GM12875 (cell line): ENCODE measurements at regions not wholly inside any gene's neighbourhood (a gene's known extent, or its start where the extent isn't known, plus 50 kb on each side); places are given as distances from the start of the nearest gene placed in this dataset.

Experiments used
- H3K4me3 ChIP-seq: one replicate; pipeline ENCODE4 v1.5.1; 2011; ENCODE audit warnings: low read depth, low read length, control low read depth
- CTCF ChIP-seq: IDR thresholded peaks from 2 replicates; pipeline ENCODE4 v1.5.1; 2011; ENCODE audit warnings: low read depth, mild to moderate bottlenecking, control low read depth, inconsistent platforms, low read length, moderate library complexity, borderline replicate concordance; ENCODE audit not compliant: insufficient read depth

DNA sequence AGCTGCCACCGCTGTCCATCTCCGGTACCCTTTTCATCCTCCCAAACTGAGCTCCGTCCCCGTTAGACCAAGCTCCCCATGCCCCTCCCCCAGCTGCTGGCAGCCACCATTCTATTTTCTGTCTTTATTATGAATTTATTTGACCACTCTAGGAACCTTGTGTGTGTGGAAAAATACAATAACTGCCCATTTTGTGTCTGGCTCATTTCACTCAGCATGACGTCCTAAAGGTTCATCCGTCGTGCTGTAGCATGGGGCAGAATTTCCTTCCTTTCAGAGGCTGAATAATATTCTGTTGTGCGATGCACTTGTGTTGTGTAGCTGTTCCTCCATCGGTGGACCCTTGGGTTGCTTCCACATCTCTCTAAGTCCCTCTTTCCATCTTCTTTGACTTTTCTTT, 263.1 kb downstream of the SEC14L1 start:
- no peak for TF ChIP-seq CTCF
- H3K4me3 ChIP-seq = no peak overlapping the region

DNA sequence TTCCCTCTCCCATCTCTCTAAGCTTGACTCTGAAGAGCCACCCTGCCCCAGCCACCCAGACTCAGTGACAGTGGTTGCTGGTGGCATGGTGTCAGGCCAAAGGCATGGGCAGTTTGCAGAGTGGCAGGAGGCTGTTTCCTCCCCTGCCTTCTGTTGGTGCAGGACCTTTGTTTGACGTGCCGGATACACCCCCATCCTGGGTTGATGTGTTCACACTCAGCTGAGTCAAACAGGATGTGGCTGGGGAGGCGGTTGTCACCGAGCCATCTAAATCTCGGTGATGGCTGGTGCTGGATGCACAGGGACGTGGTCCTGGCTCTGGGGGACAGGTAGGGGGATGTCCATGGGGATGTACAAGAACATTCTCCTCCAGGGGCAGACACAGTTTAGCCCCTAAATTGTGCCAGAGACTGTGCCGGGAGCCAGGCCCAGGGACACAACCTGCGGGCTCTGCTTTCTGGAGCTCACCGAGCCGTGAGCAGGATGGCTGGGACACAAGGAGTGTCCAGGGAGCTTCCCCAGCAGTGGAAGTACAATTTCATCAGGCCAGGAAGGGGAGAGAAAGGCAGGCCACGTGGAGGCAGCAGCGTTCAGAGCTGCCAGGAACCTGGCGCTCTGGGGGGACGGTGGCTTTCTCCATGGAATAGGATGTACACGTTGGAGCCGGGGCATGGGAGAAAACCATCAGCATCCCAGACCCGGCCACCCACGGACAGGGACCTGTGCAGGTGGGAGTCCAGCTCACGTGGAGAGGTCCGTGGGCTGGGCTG, 264.2 kb downstream of the SEC14L1 start:
- peak overlapping the region; percentile 42 for H3K4me3 ChIP-seq
- no peak for TF ChIP-seq CTCF

- no peak for TF ChIP-seq CTCF
- H3K4me3 ChIP-seq = peak overlapping the region; percentile 32
These were observed 265.3 kb downstream of the SEC14L1 start for GRCh38 chr17:77405867-77406732.

DNA sequence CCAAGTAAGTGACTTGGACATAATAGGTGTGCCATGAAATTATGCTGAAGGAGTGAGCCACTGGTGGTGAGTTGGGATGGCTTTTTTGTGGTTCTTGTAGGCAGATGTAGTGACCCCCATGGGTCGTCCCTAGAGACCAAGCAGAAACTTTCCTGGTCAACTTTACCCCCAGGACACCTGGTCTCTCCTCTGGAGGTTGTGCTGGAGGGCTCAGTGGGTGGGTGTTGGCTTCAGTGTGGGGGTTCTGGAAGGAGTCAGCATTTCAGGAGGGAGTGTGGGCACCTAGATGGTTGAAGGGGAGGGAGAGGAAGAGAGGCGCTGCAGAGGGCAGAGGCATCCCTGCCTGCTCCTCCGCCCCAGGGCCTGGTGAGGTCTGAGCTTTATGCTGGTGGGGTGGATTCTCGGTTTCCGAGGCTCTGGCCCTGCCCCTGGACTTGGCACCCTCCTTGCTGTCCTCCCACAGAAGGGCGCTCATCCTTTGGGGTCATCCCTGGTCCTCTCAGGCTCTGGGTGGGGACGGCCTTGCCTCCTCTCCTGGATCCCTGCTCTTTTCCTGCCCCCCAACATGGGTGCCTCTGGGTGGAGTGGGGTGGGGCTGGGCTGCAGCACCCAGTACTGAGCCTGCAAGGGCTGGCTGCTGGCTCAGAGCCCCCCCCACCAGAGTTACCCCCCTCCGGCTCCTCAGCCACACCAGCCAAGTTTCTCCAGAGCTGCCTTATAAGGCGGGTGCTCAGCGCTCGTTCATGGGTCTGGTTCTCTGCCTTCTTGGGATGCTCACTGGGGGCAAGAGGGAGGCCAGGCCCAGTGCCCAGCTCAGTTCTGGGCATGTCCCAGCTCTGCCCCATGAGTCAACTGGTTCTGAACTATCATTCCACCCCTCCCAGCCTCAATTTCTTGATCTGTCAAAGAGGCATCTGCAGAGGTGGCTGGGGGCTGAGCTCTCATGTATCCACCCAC, 266.8 kb downstream of the SEC14L1 start:
- no peak for TF ChIP-seq CTCF
- no peak overlapping the region for H3K4me3 ChIP-seq

DNA sequence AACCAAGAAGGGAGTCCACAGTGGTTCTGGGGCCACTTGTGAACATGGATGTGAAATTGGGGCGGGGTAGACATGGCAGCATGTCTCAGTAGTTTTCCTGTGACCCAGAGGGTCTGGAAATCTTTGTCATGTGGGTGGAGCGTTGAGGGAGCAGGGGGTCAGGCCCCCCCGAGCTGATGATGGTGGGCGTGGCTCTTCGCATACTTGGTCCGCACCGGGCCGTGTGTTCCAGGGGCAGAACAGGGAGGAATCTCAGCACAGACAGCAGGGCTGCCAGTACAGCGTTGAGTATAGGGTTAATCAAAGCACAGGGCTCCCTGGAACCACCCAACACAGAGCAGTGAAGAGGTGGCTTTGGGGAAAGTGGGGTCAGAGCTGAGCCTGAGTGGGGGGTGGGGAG, 267.5 kb downstream of the SEC14L1 start:
- TF ChIP-seq CTCF = no peak

DNA sequence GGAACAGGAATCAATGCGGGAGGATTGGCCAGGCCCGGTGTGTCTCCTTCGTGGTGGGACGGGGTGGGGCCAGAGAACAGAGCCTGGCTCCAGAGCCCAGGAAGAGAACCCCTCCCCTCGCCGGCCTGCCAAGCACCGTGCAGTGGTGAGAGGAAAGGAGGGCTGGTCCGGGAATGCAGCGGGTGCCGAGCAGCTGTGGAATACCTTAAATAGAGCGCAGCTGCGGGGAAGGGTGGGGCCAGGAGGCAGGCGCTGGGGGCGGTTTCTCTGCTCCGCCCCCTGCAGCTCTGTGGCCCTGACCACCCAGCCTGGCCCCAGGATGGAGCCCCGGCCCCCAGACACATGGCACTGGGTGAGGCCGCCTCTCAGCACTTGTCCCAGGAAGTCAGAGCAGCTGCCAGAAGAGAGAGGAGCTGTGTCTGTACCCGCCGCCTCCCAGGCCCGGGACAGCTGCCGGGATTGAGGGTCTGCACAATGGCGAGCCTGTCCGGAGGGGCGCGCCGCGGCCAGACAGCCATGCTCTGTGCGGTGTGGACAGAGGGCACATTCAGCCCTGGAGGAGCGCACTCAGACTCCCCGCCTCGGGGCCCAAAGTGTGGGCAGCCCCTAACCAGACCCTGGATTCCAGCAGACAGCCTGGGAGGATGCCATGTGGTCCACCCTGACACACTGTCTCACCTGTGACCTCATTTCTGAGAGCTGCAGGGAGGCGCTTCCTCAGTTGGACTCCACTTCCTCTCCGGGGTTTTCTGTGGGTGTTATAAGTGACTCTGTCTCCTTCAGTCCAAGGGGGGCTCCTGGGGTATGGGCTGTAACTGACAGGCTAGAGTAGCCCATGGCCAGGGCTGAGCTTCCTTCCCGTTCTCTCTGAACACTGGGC, 268.8 kb downstream of the SEC14L1 start:
- no peak for TF ChIP-seq CTCF

More for the DNA sequence above, 267.5 kb downstream of the SEC14L1 start:
- no peak overlapping the region for H3K4me3 ChIP-seq

More for the DNA sequence above, 268.8 kb downstream of the SEC14L1 start:
- no peak overlapping the region for H3K4me3 ChIP-seq
